ENCODE measurements at regions not wholly inside any gene's neighbourhood (a gene's known extent, or its start where the extent isn't known, plus 50 kb on each side); places are given as distances from the start of the nearest gene placed in this dataset.

DNA sequence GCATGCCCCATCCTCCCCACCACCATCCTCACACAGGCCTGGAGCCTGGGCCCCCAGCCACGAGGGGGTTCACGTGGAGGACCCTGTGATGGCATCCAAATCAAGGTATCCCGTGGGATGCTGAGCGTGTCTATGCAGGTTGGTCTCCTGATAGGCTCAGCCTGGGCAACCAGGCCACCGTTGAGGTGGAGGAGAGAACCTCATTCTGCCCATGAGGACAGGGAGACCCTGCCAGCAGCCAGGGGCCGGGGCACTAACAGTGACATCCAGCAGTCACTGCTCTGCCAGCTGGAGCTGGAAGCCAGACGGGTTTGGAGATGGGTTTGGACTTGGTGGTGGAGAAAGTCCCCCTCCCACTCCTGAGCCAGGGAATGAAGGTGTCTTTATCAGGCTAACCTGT, 582.8 kb downstream of the MATN1 start:
- Histone ChIP-seq H3K4me1 (ENCODE audit: control insufficient read depth, low read length) (no peaks in the 10 kb centered on the region), H3K4me3 (ENCODE audit: low read length) (no peak overlapping the region), H3K27me3 (ENCODE audit: control insufficient read depth, low read length) (no peaks in the 10 kb centered on the region), H3K9me2 (replicated peaks; ENCODE audit: control insufficient read depth, low read length) (no peaks in the 10 kb centered on the region), H3F3A (ENCODE audit: control insufficient read depth, insufficient read depth) (no peaks in the 10 kb centered on the region), H4K20me1 (ENCODE audit: control insufficient read depth, insufficient read depth, low read depth, low read length) (no peaks in the 10 kb centered on the region), H3K27ac (ENCODE audit: low read depth, low read length) (no peak overlapping the region), H3K9me3 (ENCODE audit: control insufficient read depth, insufficient read depth, low read length) (no peaks in the 10 kb centered on the region), H3K36me3 (ENCODE audit: control insufficient read depth, low read length) (no peaks in the 10 kb centered on the region), H3K79me2 (ENCODE audit: control insufficient read depth, low read length) (no peaks in the 10 kb centered on the region), H3K4me2 (ENCODE audit: low read length) (no peak overlapping the region)
- TF ChIP-seq, protein P1, sequence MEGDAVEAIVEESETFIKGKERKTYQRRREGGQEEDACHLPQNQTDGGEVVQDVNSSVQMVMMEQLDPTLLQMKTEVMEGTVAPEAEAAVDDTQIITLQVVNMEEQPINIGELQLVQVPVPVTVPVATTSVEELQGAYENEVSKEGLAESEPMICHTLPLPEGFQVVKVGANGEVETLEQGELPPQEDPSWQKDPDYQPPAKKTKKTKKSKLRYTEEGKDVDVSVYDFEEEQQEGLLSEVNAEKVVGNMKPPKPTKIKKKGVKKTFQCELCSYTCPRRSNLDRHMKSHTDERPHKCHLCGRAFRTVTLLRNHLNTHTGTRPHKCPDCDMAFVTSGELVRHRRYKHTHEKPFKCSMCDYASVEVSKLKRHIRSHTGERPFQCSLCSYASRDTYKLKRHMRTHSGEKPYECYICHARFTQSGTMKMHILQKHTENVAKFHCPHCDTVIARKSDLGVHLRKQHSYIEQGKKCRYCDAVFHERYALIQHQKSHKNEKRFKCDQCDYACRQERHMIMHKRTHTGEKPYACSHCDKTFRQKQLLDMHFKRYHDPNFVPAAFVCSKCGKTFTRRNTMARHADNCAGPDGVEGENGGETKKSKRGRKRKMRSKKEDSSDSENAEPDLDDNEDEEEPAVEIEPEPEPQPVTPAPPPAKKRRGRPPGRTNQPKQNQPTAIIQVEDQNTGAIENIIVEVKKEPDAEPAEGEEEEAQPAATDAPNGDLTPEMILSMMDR (IDR thresholded peaks at IDR 0.05; ENCODE audit: low read depth, low read length, poor library complexity, severe bottlenecking) = no peak
- no peak for TF ChIP-seq EZH2phosphoT487 (IDR thresholded peaks at IDR 0.05; ENCODE audit: borderline replicate concordance, low read length)

DNA sequence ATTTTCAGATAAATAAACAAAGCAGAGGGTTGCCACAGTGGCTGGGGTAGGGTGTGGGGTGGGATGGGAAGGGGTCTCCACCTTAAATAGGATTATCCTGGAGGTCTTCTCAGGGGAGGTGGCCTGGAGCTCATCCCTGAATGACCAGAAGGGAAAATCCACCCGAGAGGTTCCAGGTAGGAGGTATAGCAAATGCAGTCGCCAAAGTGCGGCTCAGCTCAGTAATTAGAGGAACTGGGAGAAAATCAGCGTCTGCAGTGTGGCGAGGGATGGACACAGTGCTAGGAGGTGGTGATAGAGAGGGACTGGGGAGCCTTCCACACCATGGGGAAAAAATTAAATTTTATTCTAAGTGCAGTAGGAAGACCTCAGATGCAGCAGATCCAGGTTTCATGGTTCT, 584.5 kb downstream of the MATN1 start:
- Histone ChIP-seq H3K4me2 (ENCODE audit: low read length) (no peak overlapping the region), H3K36me3 (ENCODE audit: control insufficient read depth, low read length) (no peaks in the 10 kb centered on the region), H3K27me3 (ENCODE audit: control insufficient read depth, low read length) (no peaks in the 10 kb centered on the region), H3K4me1 (ENCODE audit: control insufficient read depth, low read length) (no peaks in the 10 kb centered on the region), H3K79me2 (ENCODE audit: control insufficient read depth, low read length) (no peaks in the 10 kb centered on the region), H3K4me3 (ENCODE audit: low read length) (no peak overlapping the region), H3K9me2 (replicated peaks; ENCODE audit: control insufficient read depth, low read length) (no peaks in the 10 kb centered on the region), H3K9me3 (ENCODE audit: control insufficient read depth, insufficient read depth, low read length) (no peaks in the 10 kb centered on the region), H3K27ac (ENCODE audit: low read depth, low read length) (no peak overlapping the region), H3F3A (ENCODE audit: control insufficient read depth, insufficient read depth) (no peaks in the 10 kb centered on the region), H4K20me1 (ENCODE audit: control insufficient read depth, insufficient read depth, low read depth, low read length) (no peaks in the 10 kb centered on the region)
- TF ChIP-seq EZH2phosphoT487 (IDR thresholded peaks at IDR 0.05; ENCODE audit: borderline replicate concordance, low read length) = no peak
- TF ChIP-seq, protein P1 (IDR thresholded peaks at IDR 0.05; ENCODE audit: low read depth, low read length, poor library complexity, severe bottlenecking) = no peak

DNA sequence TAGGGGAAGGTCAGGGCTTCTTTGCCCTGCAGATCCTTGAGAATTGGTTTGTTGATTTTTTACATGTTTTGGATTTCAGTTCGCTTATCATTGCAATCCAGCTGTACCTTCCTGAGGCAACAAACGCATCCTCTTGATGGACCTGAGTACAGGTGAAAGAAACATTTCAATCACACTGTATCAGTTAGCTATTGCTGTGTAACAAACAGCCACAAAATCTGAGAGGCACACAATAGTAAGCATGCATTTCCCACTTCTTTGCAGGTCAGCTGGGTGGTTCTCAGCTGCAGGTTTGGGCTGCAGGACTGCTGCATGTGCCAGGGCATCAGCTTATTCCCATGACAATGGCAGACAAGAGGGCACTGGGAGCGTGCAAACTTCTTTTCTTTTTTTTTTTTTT, 586.4 kb downstream of the MATN1 start:
- Histone ChIP-seq H3K4me2 (ENCODE audit: low read length) (no peak overlapping the region), H3F3A (ENCODE audit: control insufficient read depth, insufficient read depth) (no peaks in the 10 kb centered on the region), H3K79me2 (ENCODE audit: control insufficient read depth, low read length) (no peaks in the 10 kb centered on the region), H3K27me3 (ENCODE audit: control insufficient read depth, low read length) (no peaks in the 10 kb centered on the region), H3K36me3 (ENCODE audit: control insufficient read depth, low read length) (no peaks in the 10 kb centered on the region), H3K9me3 (ENCODE audit: control insufficient read depth, insufficient read depth, low read length) (no peaks in the 10 kb centered on the region), H3K4me3 (ENCODE audit: low read length) (no peak overlapping the region), H3K4me1 (ENCODE audit: control insufficient read depth, low read length) (no peaks in the 10 kb centered on the region), H3K9me2 (replicated peaks; ENCODE audit: control insufficient read depth, low read length) (no peaks in the 10 kb centered on the region), H4K20me1 (ENCODE audit: control insufficient read depth, insufficient read depth, low read depth, low read length) (no peaks in the 10 kb centered on the region), H3K27ac (ENCODE audit: low read depth, low read length) (no peak overlapping the region)
- TF ChIP-seq, protein P1 (IDR thresholded peaks at IDR 0.05; ENCODE audit: low read depth, low read length, poor library complexity, severe bottlenecking) = no peak
- no peak for TF ChIP-seq EZH2phosphoT487 (IDR thresholded peaks at IDR 0.05; ENCODE audit: borderline replicate concordance, low read length)

DNA sequence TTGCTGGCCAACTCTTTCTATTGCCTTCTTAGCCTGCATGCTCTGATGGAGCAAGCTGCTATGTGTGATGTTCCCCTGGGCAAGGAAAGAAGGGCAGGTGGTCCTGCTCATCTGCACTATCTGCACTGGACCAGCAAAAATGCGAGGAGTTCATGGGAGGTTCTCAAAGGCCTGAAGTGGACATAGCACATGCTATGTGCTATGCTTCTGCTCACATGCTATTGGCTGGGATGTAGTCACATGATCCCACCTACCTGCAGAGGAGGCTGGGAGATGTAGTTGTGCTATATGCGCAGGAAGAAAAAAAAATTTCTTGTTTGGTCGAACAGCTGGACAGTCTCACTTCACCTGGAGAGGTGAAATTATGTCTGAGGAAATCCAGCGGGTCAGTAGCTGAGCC, 587.7 kb downstream of the MATN1 start:
- no peak overlapping the region for H3K4me2 ChIP-seq (ENCODE audit: low read length)
- H3F3A ChIP-seq (ENCODE audit: control insufficient read depth, insufficient read depth) = no peaks in the 10 kb centered on the region
- no peak overlapping the region for H3K27ac ChIP-seq (ENCODE audit: low read depth, low read length)
- no peaks in the 10 kb centered on the region for H3K36me3 ChIP-seq (ENCODE audit: control insufficient read depth, low read length)
- H3K4me3 ChIP-seq (ENCODE audit: low read length) = no peak overlapping the region
- H3K9me3 ChIP-seq (ENCODE audit: control insufficient read depth, insufficient read depth, low read length) = no peaks in the 10 kb centered on the region
- no peaks in the 10 kb centered on the region for H4K20me1 ChIP-seq (ENCODE audit: control insufficient read depth, insufficient read depth, low read depth, low read length)
- TF ChIP-seq, protein P1 (IDR thresholded peaks at IDR 0.05; ENCODE audit: low read depth, low read length, poor library complexity, severe bottlenecking) = no peak
- no peak for TF ChIP-seq EZH2phosphoT487 (IDR thresholded peaks at IDR 0.05; ENCODE audit: borderline replicate concordance, low read length)
- H3K27me3 ChIP-seq (ENCODE audit: control insufficient read depth, low read length) = no peaks in the 10 kb centered on the region
- no peaks in the 10 kb centered on the region for H3K4me1 ChIP-seq (ENCODE audit: control insufficient read depth, low read length)
- H3K9me2 ChIP-seq (replicated peaks; ENCODE audit: control insufficient read depth, low read length) = no peaks in the 10 kb centered on the region
- H3K79me2 ChIP-seq (ENCODE audit: control insufficient read depth, low read length) = no peaks in the 10 kb centered on the region
